ENCODE measurements at regions not wholly inside any gene's neighbourhood (a gene's known extent, or its start where the extent isn't known, plus 50 kb on each side); places are given as distances from the start of the nearest gene placed in this dataset.

DNA sequence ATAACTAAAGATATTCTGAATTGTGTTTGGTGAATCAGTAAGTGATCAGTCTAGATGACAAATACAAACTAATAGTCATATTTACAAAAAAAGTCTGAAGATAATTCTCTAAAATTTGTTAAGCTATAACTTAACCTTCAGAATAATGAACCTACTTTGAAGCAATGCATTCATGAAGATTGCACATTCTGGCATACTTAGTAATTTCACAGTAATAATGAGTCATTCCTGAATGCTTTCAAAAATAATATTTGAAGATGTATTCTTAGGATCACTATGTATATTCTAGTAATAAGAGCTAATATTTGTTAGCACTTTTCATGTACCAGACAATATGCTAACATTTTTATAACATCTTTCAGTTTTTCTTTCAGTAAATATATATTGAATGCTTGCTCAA lies 756.7 kb upstream of the SLIT2 start:
- TF ChIP-seq, protein P1, sequence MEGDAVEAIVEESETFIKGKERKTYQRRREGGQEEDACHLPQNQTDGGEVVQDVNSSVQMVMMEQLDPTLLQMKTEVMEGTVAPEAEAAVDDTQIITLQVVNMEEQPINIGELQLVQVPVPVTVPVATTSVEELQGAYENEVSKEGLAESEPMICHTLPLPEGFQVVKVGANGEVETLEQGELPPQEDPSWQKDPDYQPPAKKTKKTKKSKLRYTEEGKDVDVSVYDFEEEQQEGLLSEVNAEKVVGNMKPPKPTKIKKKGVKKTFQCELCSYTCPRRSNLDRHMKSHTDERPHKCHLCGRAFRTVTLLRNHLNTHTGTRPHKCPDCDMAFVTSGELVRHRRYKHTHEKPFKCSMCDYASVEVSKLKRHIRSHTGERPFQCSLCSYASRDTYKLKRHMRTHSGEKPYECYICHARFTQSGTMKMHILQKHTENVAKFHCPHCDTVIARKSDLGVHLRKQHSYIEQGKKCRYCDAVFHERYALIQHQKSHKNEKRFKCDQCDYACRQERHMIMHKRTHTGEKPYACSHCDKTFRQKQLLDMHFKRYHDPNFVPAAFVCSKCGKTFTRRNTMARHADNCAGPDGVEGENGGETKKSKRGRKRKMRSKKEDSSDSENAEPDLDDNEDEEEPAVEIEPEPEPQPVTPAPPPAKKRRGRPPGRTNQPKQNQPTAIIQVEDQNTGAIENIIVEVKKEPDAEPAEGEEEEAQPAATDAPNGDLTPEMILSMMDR (IDR thresholded peaks at IDR 0.05), result no peak
- TF ChIP-seq POLR2A (IDR thresholded peaks at IDR 0.05), result no peak

Data from sigmoid colon (tissue), 3 donors.